ENCODE measurements at regions not wholly inside any gene's neighbourhood (a gene's known extent, or its start where the extent isn't known, plus 50 kb on each side); places are given as distances from the start of the nearest gene placed in this dataset.

GRCh38 chr5:54630738-54631359, 113.3 kb downstream of the SNX18 start:
- Histone ChIP-seq H3K4me3 (ENCODE audit: low read length) (no peak overlapping the region), H3K4me1 (ENCODE audit: insufficient read depth, low read length) (no peaks in the 10 kb centered on the region), H3K27me3 (ENCODE audit: low read length) (no peaks in the 10 kb centered on the region), H3K27ac (ENCODE audit: low read length) (no peak overlapping the region), H4K20me1 (ENCODE audit: low read length) (no peaks in the 10 kb centered on the region), H3K79me2 (ENCODE audit: low read length) (no peaks in the 10 kb centered on the region), H2AFZ (ENCODE audit: low read length) (no peak overlapping the region), H3K36me3 (ENCODE audit: low read depth, low read length) (no peaks in the 10 kb centered on the region), H3F3A (ENCODE audit: low read length, unreplicated experiment) (no peaks in the 10 kb centered on the region), H3K9me2 (replicated peaks; ENCODE audit: low read length) (no peaks in the 10 kb centered on the region), H3K9ac (ENCODE audit: low read length) (no peak overlapping the region), H3K4me2 (ENCODE audit: low read length) (no peak overlapping the region), H3K9me3 (ENCODE audit: low read length) (no peaks in the 10 kb centered on the region)
- intact Hi-C loops (cut with micrococcal nuclease), result no loop called here
- ChIA-PET CTCF (no interaction called here), POLR2A (ENCODE audit: unreplicated experiment) (interaction anchor here (0.7 kb wide), 1 partner anchor 89 kb away, joined by 3 read pairs; no protein-coding TSS in a partner anchor)
- DNase-seq, result no peak
- no TSS peak for BruUV-seq (replicated peaks)
- ATAC-seq, result no peak
- no peak for TF ChIP-seq EZH2 (IDR thresholded peaks at IDR 0.05; ENCODE audit: low read length, unreplicated experiment)
- no peak for TF ChIP-seq EZH2phosphoT487 (IDR thresholded peaks at IDR 0.05; ENCODE audit: borderline replicate concordance, low read length)
- no peak for TF ChIP-seq CTCF (conservative IDR thresholded peaks at IDR 0.05; ENCODE audit: low read depth, low read length)

- no peaks in the 10 kb centered on the region for H3K4me1 ChIP-seq (ENCODE audit: insufficient read depth, low read length)
- intact Hi-C loops (cut with micrococcal nuclease), result no loop called here
These were observed 111.6 kb downstream of the SNX18 start for GRCh38 chr5:54629115-54629514.

More at GRCh38 chr5:54629115-54629514, 111.6 kb downstream of the SNX18 start:
- Histone ChIP-seq H3K9me2 (replicated peaks; ENCODE audit: low read length) (no peaks in the 10 kb centered on the region), H3K36me3 (ENCODE audit: low read depth, low read length) (no peaks in the 10 kb centered on the region), H3F3A (ENCODE audit: low read length, unreplicated experiment) (no peaks in the 10 kb centered on the region), H3K4me3 (ENCODE audit: low read length) (no peak overlapping the region), H4K20me1 (ENCODE audit: low read length) (no peaks in the 10 kb centered on the region), H3K79me2 (ENCODE audit: low read length) (no peaks in the 10 kb centered on the region), H3K9ac (ENCODE audit: low read length) (no peak overlapping the region), H3K9me3 (ENCODE audit: low read length) (no peaks in the 10 kb centered on the region), H2AFZ (ENCODE audit: low read length) (no peak overlapping the region), H3K4me2 (ENCODE audit: low read length) (no peak overlapping the region), H3K27me3 (ENCODE audit: low read length) (no peaks in the 10 kb centered on the region), H3K27ac (ENCODE audit: low read length) (no peak overlapping the region)
- no TSS peak for BruUV-seq (replicated peaks)
- no peak for ATAC-seq
- POLR2A ChIA-PET (ENCODE audit: unreplicated experiment), result no interaction called here
- CTCF ChIA-PET, result no interaction called here
- TF ChIP-seq EZH2phosphoT487 (IDR thresholded peaks at IDR 0.05; ENCODE audit: borderline replicate concordance, low read length) (no peak), CTCF (conservative IDR thresholded peaks at IDR 0.05; ENCODE audit: low read depth, low read length) (no peak), EZH2 (IDR thresholded peaks at IDR 0.05; ENCODE audit: low read length, unreplicated experiment) (no peak)
- DNase-seq, result no peak
